Body of pancreas (tissue), 4 donors: ENCODE measurements at regions not wholly inside any gene's neighbourhood (a gene's known extent, or its start where the extent isn't known, plus 50 kb on each side); places are given as distances from the start of the nearest gene placed in this dataset.

Source experiments
- CTCF ChIP-seq, 7 experiments: fragments of 450-650 bp in 4 of 7; fragments of 200-600 bp in 3 of 7; sonication (generic) in 3 of 7; IDR thresholded peaks; one replicate each; pipeline ENCODE4 v1.5.1; 2016 to 2019; ENCODE audit warnings: antibody characterized with exemption in 7 of 7
- POLR2A ChIP-seq, 3 donors: fragments of 450-650 bp; IDR thresholded peaks; one replicate each; pipeline ENCODE4 v1.6.1; 2016; ENCODE audit warnings: antibody characterized with exemption in 3 of 3, mild to moderate bottlenecking in 2 of 3

- TF ChIP-seq POLR2A (IDR thresholded peaks at IDR 0.05) = no peak
- no peak for TF ChIP-seq CTCF (IDR thresholded peaks at IDR 0.05)
Measured at GRCh38 chr14:42523666-42524065, 917.0 kb downstream of the LRFN5 start.
